ENCODE measurements at regions not wholly inside any gene's neighbourhood (a gene's known extent, or its start where the extent isn't known, plus 50 kb on each side); places are given as distances from the start of the nearest gene placed in this dataset.

GRCh38 chr2:136284226-136285119 is 166.5 kb upstream of the CXCR4 start:
- ATAC-seq (no peak), DNase-seq (ENCODE audit: low read depth, low spot score) (no peak)
- Histone ChIP-seq H3K4me3 (ENCODE audit: low read depth in 2 of 2, low read length in 2 of 2) (no peak overlapping the region), H3K36me3 (ENCODE audit: control insufficient read depth, insufficient read depth, low read length) (no peaks in the 10 kb centered on the region), H3K27ac (ENCODE audit: low read length) (no peak overlapping the region), H3K27me3 (ENCODE audit: control insufficient read depth, insufficient read depth, low read length) (no peaks in the 10 kb centered on the region; the same call in 1 of the 2 replicates), H3K9me3 (ENCODE audit: control insufficient read depth, insufficient read depth, low read depth, low read length) (no peaks in the 10 kb centered on the region), H3K4me1 (ENCODE audit: control insufficient read depth, insufficient read depth, low read length) (no peaks in the 10 kb centered on the region)
- in situ Hi-C loops (cut with HindIII; ENCODE audit: low pct_unique_long_range_greater_than_20kb, low sequenced_read_pairs), result no loop called here
- CTCF ChIA-PET, result no interaction called here
- BruUV-seq (replicated peaks), result no TSS peak
- POLR2A ChIA-PET, result no interaction called here
- TF ChIP-seq, protein P1, sequence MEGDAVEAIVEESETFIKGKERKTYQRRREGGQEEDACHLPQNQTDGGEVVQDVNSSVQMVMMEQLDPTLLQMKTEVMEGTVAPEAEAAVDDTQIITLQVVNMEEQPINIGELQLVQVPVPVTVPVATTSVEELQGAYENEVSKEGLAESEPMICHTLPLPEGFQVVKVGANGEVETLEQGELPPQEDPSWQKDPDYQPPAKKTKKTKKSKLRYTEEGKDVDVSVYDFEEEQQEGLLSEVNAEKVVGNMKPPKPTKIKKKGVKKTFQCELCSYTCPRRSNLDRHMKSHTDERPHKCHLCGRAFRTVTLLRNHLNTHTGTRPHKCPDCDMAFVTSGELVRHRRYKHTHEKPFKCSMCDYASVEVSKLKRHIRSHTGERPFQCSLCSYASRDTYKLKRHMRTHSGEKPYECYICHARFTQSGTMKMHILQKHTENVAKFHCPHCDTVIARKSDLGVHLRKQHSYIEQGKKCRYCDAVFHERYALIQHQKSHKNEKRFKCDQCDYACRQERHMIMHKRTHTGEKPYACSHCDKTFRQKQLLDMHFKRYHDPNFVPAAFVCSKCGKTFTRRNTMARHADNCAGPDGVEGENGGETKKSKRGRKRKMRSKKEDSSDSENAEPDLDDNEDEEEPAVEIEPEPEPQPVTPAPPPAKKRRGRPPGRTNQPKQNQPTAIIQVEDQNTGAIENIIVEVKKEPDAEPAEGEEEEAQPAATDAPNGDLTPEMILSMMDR (IDR thresholded peaks at IDR 0.05), result no peak
- TF ChIP-seq POLR2AphosphoS5 (IDR thresholded peaks at IDR 0.05; ENCODE audit: low read depth, low read length) (no peak), TCF7L2 (IDR thresholded peaks at IDR 0.05; ENCODE audit: low read depth, low read length) (no peak), SIN3A (IDR thresholded peaks at IDR 0.05; ENCODE audit: borderline replicate concordance, insufficient read depth, low read depth, low read length) (no peak), REST (IDR thresholded peaks at IDR 0.05; ENCODE audit: insufficient read depth in 1 of 2, low read depth in 2 of 2, low read length in 1 of 2) (no peak)
- intact Hi-C loops (cut with micrococcal nuclease; ENCODE audit: unreplicated experiment), result no loop called here

DNA sequence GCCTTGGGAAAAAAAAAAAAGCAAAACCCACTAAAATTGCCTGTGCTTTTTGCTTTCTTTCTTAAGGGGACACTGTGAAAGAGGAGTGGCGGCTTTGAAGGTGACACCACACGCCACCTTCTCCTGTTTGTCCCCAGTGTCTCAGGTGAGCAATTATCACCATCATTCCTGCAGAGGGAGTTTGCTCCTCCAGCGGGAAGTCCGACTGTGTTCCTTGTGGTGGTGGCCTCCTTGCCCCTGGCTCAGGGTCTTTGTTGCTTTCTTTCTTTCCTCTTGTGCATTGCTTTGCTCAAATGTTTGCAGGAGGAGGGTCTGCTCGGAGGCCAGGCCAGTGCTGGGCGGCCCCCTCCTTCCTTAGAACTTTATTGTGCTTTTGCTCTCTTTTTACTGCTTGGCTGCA is 164.3 kb upstream of the CXCR4 start:
- no peaks in the 10 kb centered on the region for H3K36me3 ChIP-seq (ENCODE audit: control insufficient read depth, insufficient read depth, low read length)
- H3K27ac ChIP-seq (ENCODE audit: low read length), result no peak overlapping the region
- intact Hi-C loops (cut with micrococcal nuclease; ENCODE audit: unreplicated experiment) (no loop called here), in situ Hi-C loops (cut with HindIII; ENCODE audit: low pct_unique_long_range_greater_than_20kb, low sequenced_read_pairs) (no loop called here)
- DNase-seq (ENCODE audit: low read depth, low spot score) (no peak), ATAC-seq (no peak)
- no TSS peak for BruUV-seq (replicated peaks)
- TF ChIP-seq, protein P1 (IDR thresholded peaks at IDR 0.05), result no peak
- TF ChIP-seq REST (IDR thresholded peaks at IDR 0.05; ENCODE audit: insufficient read depth in 1 of 2, low read depth in 2 of 2, low read length in 1 of 2) (no peak), TCF7L2 (IDR thresholded peaks at IDR 0.05; ENCODE audit: low read depth, low read length) (no peak), SIN3A (IDR thresholded peaks at IDR 0.05; ENCODE audit: borderline replicate concordance, insufficient read depth, low read depth, low read length) (no peak), POLR2AphosphoS5 (IDR thresholded peaks at IDR 0.05; ENCODE audit: low read depth, low read length) (no peak)
- ChIA-PET CTCF (no interaction called here), POLR2A (no interaction called here)
- no peaks in the 10 kb centered on the region for H3K4me1 ChIP-seq (ENCODE audit: control insufficient read depth, insufficient read depth, low read length)
- H3K27me3 ChIP-seq (ENCODE audit: control insufficient read depth, insufficient read depth, low read length), result no peaks in the 10 kb centered on the region; the same call in 1 of the 2 replicates
- H3K9me3 ChIP-seq (ENCODE audit: control insufficient read depth, insufficient read depth, low read depth, low read length), result no peaks in the 10 kb centered on the region
- H3K4me3 ChIP-seq (ENCODE audit: low read depth in 2 of 2, low read length in 2 of 2), result no peak overlapping the region
